GM23338 (cell line): ENCODE measurements at regions not wholly inside any gene's neighbourhood (a gene's known extent, or its start where the extent isn't known, plus 50 kb on each side); places are given as distances from the start of the nearest gene placed in this dataset.

ENCODE experiments used
- CREB1 ChIP-seq: fragments of 250-450 bp; sonication (Bioruptor Pico); IDR thresholded peaks from 2 replicates; pipeline ENCODE4 v1.5.0; 2020; ENCODE audit warnings: low read depth, mild to moderate bottlenecking, moderate library complexity
- CTCF ChIP-seq, 2 experiments: fragments of 200-600 bp in 1 of 2; sonication (generic) in 1 of 2; conservative IDR thresholded peaks; 2 replicates each; pipeline versions ENCODE4 v1.5.1 to v1.6.1; 2016 to 2017; ENCODE audit warnings: antibody characterized with exemption in 2 of 2, low read depth in 2 of 2, mild to moderate bottlenecking in 2 of 2, moderate library complexity in 1 of 2
- ETS1 ChIP-seq: IDR thresholded peaks from 2 replicates; pipeline ENCODE4 v1.6.1; 2016; ENCODE audit warnings: antibody characterized with exemption
- EZH2 ChIP-seq: fragments of 200-600 bp; sonication (generic); IDR thresholded peaks from one replicate; pipeline ENCODE4 v1.8.0; 2017; ENCODE audit warnings: antibody characterized with exemption, mild to moderate bottlenecking, low read depth; ENCODE audit not compliant: unreplicated experiment
- EZH2phosphoT487 ChIP-seq: fragments of 200-600 bp; sonication (generic); IDR thresholded peaks from one replicate; pipeline ENCODE4 v1.8.1; 2018; ENCODE audit warnings: antibody characterized with exemption; ENCODE audit not compliant: unreplicated experiment
- JUNB ChIP-seq: IDR thresholded peaks from one replicate; pipeline ENCODE4 v1.6.1; 2016; ENCODE audit warnings: antibody characterized with exemption; ENCODE audit not compliant: unreplicated experiment
- NANOG ChIP-seq: IDR thresholded peaks from 2 replicates; pipeline ENCODE4 v1.6.1; 2016; ENCODE audit warnings: antibody characterized with exemption, borderline replicate concordance
- POLR2AphosphoS5 ChIP-seq: IDR thresholded peaks from 2 replicates; pipeline ENCODE4 v1.6.1; 2016; ENCODE audit warnings: antibody characterized with exemption, low read depth
- REST ChIP-seq: IDR thresholded peaks from one replicate; pipeline ENCODE4 v1.6.1; 2018; ENCODE audit warnings: antibody characterized with exemption; ENCODE audit not compliant: unreplicated experiment
- STAT1 ChIP-seq: IDR thresholded peaks from one replicate; pipeline ENCODE4 v1.6.1; 2016; ENCODE audit warnings: antibody characterized with exemption; ENCODE audit not compliant: unreplicated experiment
- ZNF114 ChIP-seq: fragments of 250-450 bp; sonication (Bioruptor Pico); IDR thresholded peaks from 2 replicates; pipeline ENCODE4 v1.5.0; 2020; ENCODE audit warnings: mild to moderate bottlenecking, moderate library complexity
- ZNF331 ChIP-seq: fragments of 250-450 bp; sonication (Bioruptor Pico); IDR thresholded peaks from 2 replicates; pipeline ENCODE4 v1.5.0; 2020; ENCODE audit warnings: low read depth, mild to moderate bottlenecking, moderate library complexity
- ZNF462 ChIP-seq: fragments of 250-450 bp; sonication (Bioruptor Pico); IDR thresholded peaks from 2 replicates; pipeline ENCODE4 v1.5.0; 2020; ENCODE audit warnings: mild to moderate bottlenecking, moderate library complexity

- TF ChIP-seq CTCF (conservative IDR thresholded peaks at IDR 0.05; ENCODE audit: low read depth in 2 of 2), result no peak
- TF ChIP-seq REST, result no peak
- no peak for TF ChIP-seq STAT1
- TF ChIP-seq EZH2, result no peak
- no peak for TF ChIP-seq POLR2AphosphoS5
- no peak for TF ChIP-seq NANOG
- no peak for TF ChIP-seq CREB1 (CRISPR knock-in tag)
- TF ChIP-seq JUNB, result no peak
- no peak for TF ChIP-seq ZNF114 (CRISPR knock-in tag)
- no peak for TF ChIP-seq EZH2phosphoT487
- no peak for TF ChIP-seq ZNF331 (CRISPR knock-in tag)
- TF ChIP-seq ZNF462 (CRISPR knock-in tag), result no peak
- TF ChIP-seq ETS1, result no peak
Observed at GRCh38 chr15:34679291-34679690, 75.5 kb downstream of the GJD2 start.
